Pancreas (tissue), 10 donors: ENCODE measurements at regions not wholly inside any gene's neighbourhood (a gene's known extent, or its start where the extent isn't known, plus 50 kb on each side); places are given as distances from the start of the nearest gene placed in this dataset.
A peak's percentile ranks its signal among the peaks of the same experiment; 100 is the strongest.

Experiments
- ATAC-seq, 4 donors: fragments of 200-7000 bp; cut with Tn5 transposase; one replicate each; pipeline versions ENCODE4 v1.8.0 to v1.9.1; 2020; ENCODE audit warnings: mild to moderate bottlenecking in 4 of 4, moderate library complexity in 4 of 4
- DNase-seq, 6 donors: peaks; one replicate each; pipeline ENCODE4 v3.0.0-alpha.2; 2020
- FAIRE-seq: peaks from 2 replicates; lab custom pipeline; 2012; peaks lifted over from hg19 to GRCh38; lab: Jason Lieb, UNC
- H3K27ac ChIP-seq, 4 donors: fragments of 200-600 bp; sonication (generic); 1 replicate in 3 of 4; 2 replicates in 1 of 4; pipeline versions ENCODE4 v1.5.0 to v1.8.0; 2020
- H3K27me3 ChIP-seq, 4 donors: fragments of 200-600 bp; one replicate each; pipeline ENCODE4 v1.8.0; 2021
- H3K36me3 ChIP-seq, 3 donors: fragments of 200-600 bp; sonication (generic) in 1 of 3; one replicate each; pipeline versions ENCODE4 v1.5.0 to v1.8.0; 2020 to 2021
- H3K4me1 ChIP-seq, 3 donors: fragments of 200-600 bp; one replicate each; pipeline ENCODE4 v1.8.0; 2021
- H3K4me3 ChIP-seq, 4 donors: fragments of 200-600 bp; sonication (generic) in 2 of 4; one replicate each; pipeline versions ENCODE4 v1.5.0 to v1.8.0; 2020 to 2021
- H3K9me3 ChIP-seq, 4 donors: fragments of 200-600 bp; one replicate each; pipeline ENCODE4 v1.8.0; 2021
- CTCF ChIP-seq, 4 donors: fragments of 200-600 bp; sonication (generic) in 3 of 4; IDR thresholded peaks; one replicate each; pipeline versions ENCODE4 v1.5.0 to v1.8.0; 2021; ENCODE audit warnings: antibody characterized with exemption in 4 of 4
- WGBS, 2 donors: extraction: QIAGEN DNeasy Blood & Tissue Kit; methylation state at CpG; one replicate each; pipeline ENCODE4 v1.1.7; 2013; 5-methylcytosine and 5-hydroxymethylcytosine counted together
- intact Hi-C, 3 donors: fragments of 100-400 bp; cut with DNase I; formaldehyde crosslinking; loops; one replicate each; pipeline versions ENCODE4 v1.11.1 to v1.14.2; 2022
- donor health status: healthy with polysubstance abuse.
- donor health status: DM: no; HTN: no; CAD: no; lungs with moderate emphysema.
- donor health status: DM: no; HTN: no; CAD: no.
- donor health status: control.
- donor health status: control.
- donor health status: Bipolar disorder and iron deficiency.
- donor health status: DM: yes; HTN: yes; CAD: no.
- donor health status: DM: no; HTN: no; CAD: no.
- donor health status: DM: no; HTN: no; CAD: no.
- donor health status: DM: yes; HTN: yes; CAD: no.

GRCh38 chr5:61719124-61719523 is 387.1 kb downstream of the ZSWIM6 start:
- no peak overlapping the region for H3K4me3 ChIP-seq
- ATAC-seq (peak in 1 of 4 donors; percentile 23), DNase-seq (no peak), FAIRE-seq (no peak)
- no peak overlapping the region for H3K27ac ChIP-seq
- TF ChIP-seq CTCF (IDR thresholded peaks at IDR 0.05), result no peak
- H3K9me3 ChIP-seq, result no peaks in the 10 kb centered on the region
- 91 to 97% methylated on average over 1 of the region's 1 CpG for WGBS, 2 donors
- no peaks in the 10 kb centered on the region for H3K4me1 ChIP-seq
- no peaks in the 10 kb centered on the region for H3K27me3 ChIP-seq
- intact Hi-C loops, result no loop called here
- H3K36me3 ChIP-seq, result no peaks in the 10 kb centered on the region

GRCh38 chr5:61720829-61721228 is 388.8 kb downstream of the ZSWIM6 start:
- 91 to 98% methylated on average over 1 of the region's 1 CpG for WGBS, 2 donors
- H3K9me3 ChIP-seq, result no peaks in the 10 kb centered on the region
- H3K4me1 ChIP-seq, result no peaks in the 10 kb centered on the region
- intact Hi-C loops, result no loop called here
- H3K27ac ChIP-seq, result no peak overlapping the region
- DNase-seq, result no peak
- no peak for TF ChIP-seq CTCF (IDR thresholded peaks at IDR 0.05)
- H3K27me3 ChIP-seq, result no peaks in the 10 kb centered on the region
- ATAC-seq, result no peak
- no peak overlapping the region for H3K4me3 ChIP-seq
- H3K36me3 ChIP-seq, result no peaks in the 10 kb centered on the region
- FAIRE-seq, result no peak

- no peak for ATAC-seq
- 93% methylated on average over 2 of the region's 2 CpGs for WGBS, 2 donors
Measured at GRCh38 chr5:61724102-61724501, 392.0 kb downstream of the ZSWIM6 start.

GRCh38 chr5:61728287-61728686 is 396.2 kb downstream of the ZSWIM6 start:
- TF ChIP-seq CTCF (IDR thresholded peaks at IDR 0.05), result no peak
- intact Hi-C loops, result no loop called here
- Histone ChIP-seq H3K27me3 (no peaks in the 10 kb centered on the region), H3K27ac (no peak overlapping the region), H3K36me3 (no peaks in the 10 kb centered on the region), H3K4me1 (no peaks in the 10 kb centered on the region), H3K9me3 (no peaks in the 10 kb centered on the region), H3K4me3 (no peak overlapping the region)
- ATAC-seq (no peak), DNase-seq (no peak), FAIRE-seq (no peak)
- 41 to 55% methylated on average over 1 of the region's 1 CpG for WGBS, 2 donors

More at GRCh38 chr5:61724102-61724501, 392.0 kb downstream of the ZSWIM6 start:
- H3K27ac ChIP-seq, result no peak overlapping the region
- H3K9me3 ChIP-seq, result no peaks in the 10 kb centered on the region
- FAIRE-seq (no peak), DNase-seq (no peak)
- H3K4me1 ChIP-seq, result no peaks in the 10 kb centered on the region
- H3K27me3 ChIP-seq, result no peaks in the 10 kb centered on the region
- intact Hi-C loops, result no loop called here
- TF ChIP-seq CTCF (IDR thresholded peaks at IDR 0.05), result no peak
- no peaks in the 10 kb centered on the region for H3K36me3 ChIP-seq
- no peak overlapping the region for H3K4me3 ChIP-seq

GRCh38 chr5:61730866-61731265 is 398.8 kb downstream of the ZSWIM6 start:
- no peak overlapping the region for H3K4me3 ChIP-seq
- peaks cover 0 to 4% (median 0%) of the 10 kb centered on the region in 3 donors for H3K4me1 ChIP-seq
- no peaks in the 10 kb centered on the region for H3K36me3 ChIP-seq
- H3K9me3 ChIP-seq, result no peaks in the 10 kb centered on the region
- 41 to 42% methylated on average over 3 of the region's 3 CpGs for WGBS, 2 donors
- no peak for DNase-seq
- intact Hi-C loops, result no loop called here
- ATAC-seq, result no peak
- no peaks in the 10 kb centered on the region for H3K27me3 ChIP-seq
- FAIRE-seq, result no peak
- peak overlapping the region in 3 of 4 donors; percentile 38 to 57 (median 39) for H3K27ac ChIP-seq
- TF ChIP-seq CTCF (IDR thresholded peaks at IDR 0.05), result no peak
